ENCODE measurements at regions not wholly inside any gene's neighbourhood (a gene's known extent, or its start where the extent isn't known, plus 50 kb on each side); places are given as distances from the start of the nearest gene placed in this dataset.

DNA sequence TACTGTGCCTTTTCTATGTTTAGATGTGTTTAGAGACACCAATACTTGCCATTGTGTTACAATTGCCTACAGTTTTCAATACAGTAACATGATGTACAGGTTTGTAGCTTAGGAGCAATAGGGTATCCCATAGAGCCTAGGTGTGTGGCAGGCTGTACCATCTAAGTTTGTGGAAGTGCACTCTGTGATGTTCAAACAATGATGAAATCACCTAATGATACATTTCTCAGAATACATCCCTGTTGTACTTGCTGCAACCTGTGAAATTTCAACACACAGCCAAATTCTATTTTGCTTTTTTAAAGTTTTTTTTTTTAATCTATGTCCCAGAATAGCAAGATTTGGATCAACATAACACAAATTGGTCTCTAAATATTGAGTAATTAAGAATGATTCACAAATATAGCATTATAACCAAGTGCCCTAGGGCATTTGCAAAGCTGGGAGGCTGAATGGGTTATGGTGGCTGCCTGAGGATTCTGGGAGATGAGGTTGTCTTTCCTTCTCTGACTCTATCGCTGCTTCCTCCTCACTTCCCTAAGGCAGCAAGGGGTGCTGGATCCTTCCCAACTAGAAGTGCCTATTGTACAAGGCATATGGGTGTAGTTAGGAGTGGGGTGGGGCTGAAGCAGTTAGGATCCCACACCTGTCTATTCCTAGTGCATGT lies 78.3 kb downstream of the SKA1 start:
- H3K27me3 ChIP-seq (ENCODE audit: control insufficient read depth, insufficient read depth, low read length) = no peaks in the 10 kb centered on the region
- no peaks in the 10 kb centered on the region for H3K36me3 ChIP-seq (ENCODE audit: control insufficient read depth, insufficient read depth, low read length)
- no peak for TF ChIP-seq EZH2 (IDR thresholded peaks at IDR 0.05; ENCODE audit: low read length, missing control alignments)
- TF ChIP-seq, protein P1, sequence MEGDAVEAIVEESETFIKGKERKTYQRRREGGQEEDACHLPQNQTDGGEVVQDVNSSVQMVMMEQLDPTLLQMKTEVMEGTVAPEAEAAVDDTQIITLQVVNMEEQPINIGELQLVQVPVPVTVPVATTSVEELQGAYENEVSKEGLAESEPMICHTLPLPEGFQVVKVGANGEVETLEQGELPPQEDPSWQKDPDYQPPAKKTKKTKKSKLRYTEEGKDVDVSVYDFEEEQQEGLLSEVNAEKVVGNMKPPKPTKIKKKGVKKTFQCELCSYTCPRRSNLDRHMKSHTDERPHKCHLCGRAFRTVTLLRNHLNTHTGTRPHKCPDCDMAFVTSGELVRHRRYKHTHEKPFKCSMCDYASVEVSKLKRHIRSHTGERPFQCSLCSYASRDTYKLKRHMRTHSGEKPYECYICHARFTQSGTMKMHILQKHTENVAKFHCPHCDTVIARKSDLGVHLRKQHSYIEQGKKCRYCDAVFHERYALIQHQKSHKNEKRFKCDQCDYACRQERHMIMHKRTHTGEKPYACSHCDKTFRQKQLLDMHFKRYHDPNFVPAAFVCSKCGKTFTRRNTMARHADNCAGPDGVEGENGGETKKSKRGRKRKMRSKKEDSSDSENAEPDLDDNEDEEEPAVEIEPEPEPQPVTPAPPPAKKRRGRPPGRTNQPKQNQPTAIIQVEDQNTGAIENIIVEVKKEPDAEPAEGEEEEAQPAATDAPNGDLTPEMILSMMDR (conservative IDR thresholded peaks at IDR 0.05 in 1 of 2, IDR thresholded peaks at IDR 0.05 in 1 of 2; ENCODE audit: low read depth in 1 of 2, low read length in 2 of 2) = no peak
- H3K9ac ChIP-seq (ENCODE audit: insufficient read depth, low read length) = no peak overlapping the region
- H4K20me1 ChIP-seq (ENCODE audit: control insufficient read depth, extremely low read depth, insufficient read depth, low read length) = no peaks in the 10 kb centered on the region
- H3K79me2 ChIP-seq (ENCODE audit: control insufficient read depth, insufficient read depth, low read length) = no peaks in the 10 kb centered on the region
- no peak overlapping the region for H2AFZ ChIP-seq (ENCODE audit: low read length)
- no peak overlapping the region for H3K4me2 ChIP-seq (ENCODE audit: extremely low read depth, insufficient read depth, low read length)
- no peaks in the 10 kb centered on the region for H3K9me3 ChIP-seq (ENCODE audit: control insufficient read depth, insufficient read depth, low read depth, low read length)
- H3K4me1 ChIP-seq (ENCODE audit: control insufficient read depth, extremely low read depth, insufficient read depth, low read length) = no peaks in the 10 kb centered on the region
- H3K27ac ChIP-seq (ENCODE audit: insufficient read depth, low read length) = no peak overlapping the region
- no peak overlapping the region for H3K4me3 ChIP-seq (replicated peaks in 1 of 4; ENCODE audit: control extremely low read depth in 1 of 4, insufficient read depth in 1 of 4, low read depth in 3 of 4, low read length in 4 of 4)
- no peak for DNase-seq (ENCODE audit: low read depth in 2 of 2)

DNA sequence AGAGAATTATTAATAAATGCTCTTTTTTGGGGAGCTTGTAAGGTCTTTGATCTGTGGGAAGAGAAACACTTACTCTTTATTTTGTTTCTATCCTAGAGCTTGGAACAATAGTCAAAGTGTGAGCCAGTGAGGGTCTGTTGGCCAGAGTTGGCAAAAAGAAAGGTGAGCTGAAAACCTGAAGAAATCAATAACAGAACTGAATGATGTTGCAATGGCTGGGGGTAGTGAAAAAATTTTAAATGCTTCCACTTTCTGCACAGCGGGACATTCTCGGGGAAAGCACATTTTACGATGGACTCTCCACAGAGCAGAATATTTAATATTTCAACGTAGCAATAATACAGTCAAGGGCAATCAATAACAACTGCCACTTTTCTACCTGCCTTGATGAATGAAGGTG lies 78.9 kb downstream of the SKA1 start:
- Histone ChIP-seq H3K4me3 (replicated peaks in 1 of 4; ENCODE audit: control extremely low read depth in 1 of 4, insufficient read depth in 1 of 4, low read depth in 3 of 4, low read length in 4 of 4) (no peak overlapping the region), H3K27ac (ENCODE audit: insufficient read depth, low read length) (no peak overlapping the region), H3K9me3 (ENCODE audit: control insufficient read depth, insufficient read depth, low read depth, low read length) (no peaks in the 10 kb centered on the region), H3K4me2 (ENCODE audit: extremely low read depth, insufficient read depth, low read length) (no peak overlapping the region), H3K79me2 (ENCODE audit: control insufficient read depth, insufficient read depth, low read length) (no peaks in the 10 kb centered on the region), H2AFZ (ENCODE audit: low read length) (no peak overlapping the region), H4K20me1 (ENCODE audit: control insufficient read depth, extremely low read depth, insufficient read depth, low read length) (no peaks in the 10 kb centered on the region), H3K36me3 (ENCODE audit: control insufficient read depth, insufficient read depth, low read length) (no peaks in the 10 kb centered on the region), H3K27me3 (ENCODE audit: control insufficient read depth, insufficient read depth, low read length) (no peaks in the 10 kb centered on the region), H3K9ac (ENCODE audit: insufficient read depth, low read length) (no peak overlapping the region), H3K4me1 (ENCODE audit: control insufficient read depth, extremely low read depth, insufficient read depth, low read length) (no peaks in the 10 kb centered on the region)
- TF ChIP-seq, protein P1 (conservative IDR thresholded peaks at IDR 0.05 in 1 of 2, IDR thresholded peaks at IDR 0.05 in 1 of 2; ENCODE audit: low read depth in 1 of 2, low read length in 2 of 2) = no peak
- TF ChIP-seq EZH2 (IDR thresholded peaks at IDR 0.05; ENCODE audit: low read length, missing control alignments) = no peak
- DNase-seq (ENCODE audit: low read depth in 2 of 2) = no peak

GRCh38 chr18:50454387-50454988 lies 79.6 kb downstream of the SKA1 start:
- Histone ChIP-seq H3K27me3 (ENCODE audit: control insufficient read depth, insufficient read depth, low read length) (no peaks in the 10 kb centered on the region), H3K79me2 (ENCODE audit: control insufficient read depth, insufficient read depth, low read length) (no peaks in the 10 kb centered on the region), H3K4me1 (ENCODE audit: control insufficient read depth, extremely low read depth, insufficient read depth, low read length) (no peaks in the 10 kb centered on the region), H2AFZ (ENCODE audit: low read length) (no peak overlapping the region), H3K27ac (ENCODE audit: insufficient read depth, low read length) (no peak overlapping the region), H3K9me3 (ENCODE audit: control insufficient read depth, insufficient read depth, low read depth, low read length) (no peaks in the 10 kb centered on the region), H3K9ac (ENCODE audit: insufficient read depth, low read length) (no peak overlapping the region), H3K4me3 (replicated peaks in 1 of 4; ENCODE audit: control extremely low read depth in 1 of 4, insufficient read depth in 1 of 4, low read depth in 3 of 4, low read length in 4 of 4) (no peak overlapping the region), H4K20me1 (ENCODE audit: control insufficient read depth, extremely low read depth, insufficient read depth, low read length) (no peaks in the 10 kb centered on the region), H3K36me3 (ENCODE audit: control insufficient read depth, insufficient read depth, low read length) (no peaks in the 10 kb centered on the region), H3K4me2 (ENCODE audit: extremely low read depth, insufficient read depth, low read length) (no peak overlapping the region)
- no peak for TF ChIP-seq EZH2 (IDR thresholded peaks at IDR 0.05; ENCODE audit: low read length, missing control alignments)
- TF ChIP-seq, protein P1 (conservative IDR thresholded peaks at IDR 0.05 in 1 of 2, IDR thresholded peaks at IDR 0.05 in 1 of 2; ENCODE audit: low read depth in 1 of 2, low read length in 2 of 2) = no peak
- no peak for DNase-seq (ENCODE audit: low read depth in 2 of 2)

Measured in fibroblast of lung (primary cell).